CD4-positive, alpha-beta T cell (primary cell): ENCODE measurements at regions not wholly inside any gene's neighbourhood (a gene's known extent, or its start where the extent isn't known, plus 50 kb on each side); places are given as distances from the start of the nearest gene placed in this dataset.

ENCODE experiments used
- ATAC-seq: fragments of 200-7000 bp; cut with Tn5 transposase; one replicate; pipeline ENCODE4 v1.10.0; 2022; ENCODE audit warnings: mild to moderate bottlenecking; ENCODE audit not compliant: poor library complexity
- CTCF ChIA-PET: fragments of 350-600 bp; sonication (Branson Sonifier 250); formaldehyde crosslinking; loops from one replicate; lab custom pipeline; 2021; ENCODE audit warnings: antibody characterized with exemption, inconsistent platforms; lab: Charles Lee
- POLR2A ChIA-PET: fragments of 350-600 bp; sonication (Branson Sonifier 250); formaldehyde crosslinking; loops from one replicate; lab custom pipeline; 2021; ENCODE audit warnings: antibody characterized with exemption, inconsistent platforms; lab: Charles Lee
- DNase-seq, 14 experiments: peaks; one replicate each; pipeline ENCODE4 v3.0.0-alpha.2; 2013 to 2020; ENCODE audit warnings: mixed read lengths in 2 of 14
- H3K27ac ChIP-seq, 2 donors: one replicate each; pipeline versions ENCODE4 v1.5.1 to v1.7.0; 2013; ENCODE audit warnings: low read length in 2 of 2, low read depth in 1 of 2, mild to moderate bottlenecking in 1 of 2
- H3K27me3 ChIP-seq, 2 experiments: 1 replicate in 1 of 2; 2 replicates in 1 of 2; pipeline versions ENCODE4 v1.6.1 to v1.7.0; 2013; ENCODE audit warnings: low read length in 2 of 2, control low read depth in 1 of 2, mild to moderate bottlenecking in 1 of 2, moderate library complexity in 1 of 2; ENCODE audit not compliant: insufficient read depth in 2 of 2, control insufficient read depth in 1 of 2
- H3K36me3 ChIP-seq: one replicate; pipeline ENCODE4 v1.6.1; 2013; ENCODE audit warnings: low read length, control low read depth; ENCODE audit not compliant: insufficient read depth
- H3K4me1 ChIP-seq: one replicate; pipeline ENCODE4 v1.6.1; 2013; ENCODE audit warnings: low read length, control low read depth; ENCODE audit not compliant: insufficient read depth
- H3K4me3 ChIP-seq: one replicate; pipeline ENCODE4 v1.5.1; 2013; ENCODE audit warnings: mild to moderate bottlenecking, low read length, moderate library complexity
- H3K9me3 ChIP-seq, 2 experiments: 1 replicate in 1 of 2; 2 replicates in 1 of 2; pipeline versions ENCODE4 v1.6.1 to v1.7.0; 2013; ENCODE audit warnings: low read length in 2 of 2, mild to moderate bottlenecking in 2 of 2, control low read depth in 1 of 2, moderate library complexity in 1 of 2; ENCODE audit not compliant: control insufficient read depth in 1 of 2, insufficient read depth in 1 of 2
- H3K27ac Mint-ChIP-seq: one replicate; pipeline ENCODE4 v1.8.0; 2020; ENCODE audit warnings: mixed read lengths
- H3K27me3 Mint-ChIP-seq: one replicate; pipeline ENCODE4 v1.8.0; 2021; ENCODE audit warnings: mixed read lengths
- H3K36me3 Mint-ChIP-seq: one replicate; pipeline ENCODE4 v1.8.0; 2021; ENCODE audit warnings: low read depth, mixed read lengths
- H3K4me1 Mint-ChIP-seq: one replicate; pipeline ENCODE4 v1.8.0; 2021; ENCODE audit warnings: low read depth, mixed read lengths
- H3K4me3 Mint-ChIP-seq: one replicate; pipeline ENCODE4 v1.8.0; 2020; ENCODE audit warnings: mild to moderate bottlenecking, mixed read lengths
- H3K9me3 Mint-ChIP-seq: one replicate; pipeline ENCODE4 v1.8.0; 2020; ENCODE audit warnings: mixed read lengths
- CTCF ChIP-seq: fragments of 200-600 bp; IDR thresholded peaks from one replicate; pipeline ENCODE4 v1.8.0; 2022; ENCODE audit warnings: antibody characterized with exemption, mild to moderate bottlenecking
- intact Hi-C, 2 experiments: fragments of 100-400 bp; cut with DNase I in 1 of 2; cut with micrococcal nuclease in 1 of 2; formaldehyde crosslinking; loops; one replicate each; pipeline versions ENCODE4 v1.15.1 to v1.9.0; 2023 to 2025; cut with DNase I, micrococcal nuclease

GRCh38 chr3:73228959-73229358 is 167.5 kb downstream of the EBLN2 start:
- H3K27me3 ChIP-seq, result no peaks in the 10 kb centered on the region
- intact Hi-C loops, result no loop called here
- no peak for TF ChIP-seq CTCF
- no peak for ATAC-seq
- Mint-ChIP-seq H3K36me3 (no peaks in the 10 kb centered on the region), H3K27me3 (peaks cover 21% of the 10 kb centered on the region), H3K4me1 (no peaks in the 10 kb centered on the region), H3K9me3 (no peaks in the 10 kb centered on the region), H3K27ac (no peak overlapping the region), H3K4me3 (no peak overlapping the region)
- H3K27ac ChIP-seq, result no peak overlapping the region
- H3K36me3 ChIP-seq, result no peaks in the 10 kb centered on the region
- CTCF ChIA-PET, result no interaction called here
- POLR2A ChIA-PET, result no interaction called here
- no peak overlapping the region for H3K4me3 ChIP-seq
- H3K9me3 ChIP-seq, result no peaks in the 10 kb centered on the region
- no peak for DNase-seq
- no peaks in the 10 kb centered on the region for H3K4me1 ChIP-seq

GRCh38 chr3:73234354-73235014 is 173.0 kb downstream of the EBLN2 start:
- Mint-ChIP-seq H3K4me1 (no peaks in the 10 kb centered on the region), H3K27me3 (peaks cover 19% of the 10 kb centered on the region), H3K9me3 (no peaks in the 10 kb centered on the region), H3K36me3 (no peaks in the 10 kb centered on the region), H3K4me3 (no peak overlapping the region), H3K27ac (no peak overlapping the region)
- Histone ChIP-seq H3K4me1 (no peaks in the 10 kb centered on the region), H3K27ac (no peak overlapping the region), H3K4me3 (no peak overlapping the region), H3K27me3 (no peaks in the 10 kb centered on the region), H3K36me3 (no peaks in the 10 kb centered on the region), H3K9me3 (no peaks in the 10 kb centered on the region)
- ATAC-seq, result no peak
- no peak for TF ChIP-seq CTCF
- CTCF ChIA-PET, result no interaction called here
- intact Hi-C loops, result no loop called here
- POLR2A ChIA-PET, result interaction anchor here (0.6 kb wide), 1 partner anchor 29 kb away, joined by 3 read pairs; no protein-coding TSS in a partner anchor
- DNase-seq, result no peak

- H3K27me3 Mint-ChIP-seq, result peaks cover 19% of the 10 kb centered on the region
- H3K36me3 Mint-ChIP-seq, result no peaks in the 10 kb centered on the region
- Histone ChIP-seq H3K27ac (no peak overlapping the region), H3K9me3 (no peaks in the 10 kb centered on the region), H3K4me1 (no peaks in the 10 kb centered on the region), H3K36me3 (no peaks in the 10 kb centered on the region), H3K4me3 (no peak overlapping the region), H3K27me3 (no peaks in the 10 kb centered on the region)
- DNase-seq (no peak), ATAC-seq (no peak)
- H3K9me3 Mint-ChIP-seq, result no peaks in the 10 kb centered on the region
- intact Hi-C loops, result no loop called here
- H3K27ac Mint-ChIP-seq, result no peak overlapping the region
- CTCF ChIA-PET, result no interaction called here
- no peaks in the 10 kb centered on the region for H3K4me1 Mint-ChIP-seq
- H3K4me3 Mint-ChIP-seq, result no peak overlapping the region
- POLR2A ChIA-PET, result no interaction called here
- no peak for TF ChIP-seq CTCF
These were observed 174.3 kb downstream of the EBLN2 start for GRCh38 chr3:73235768-73236167.
